ENCODE measurements at regions not wholly inside any gene's neighbourhood (a gene's known extent, or its start where the extent isn't known, plus 50 kb on each side); places are given as distances from the start of the nearest gene placed in this dataset.

DNA sequence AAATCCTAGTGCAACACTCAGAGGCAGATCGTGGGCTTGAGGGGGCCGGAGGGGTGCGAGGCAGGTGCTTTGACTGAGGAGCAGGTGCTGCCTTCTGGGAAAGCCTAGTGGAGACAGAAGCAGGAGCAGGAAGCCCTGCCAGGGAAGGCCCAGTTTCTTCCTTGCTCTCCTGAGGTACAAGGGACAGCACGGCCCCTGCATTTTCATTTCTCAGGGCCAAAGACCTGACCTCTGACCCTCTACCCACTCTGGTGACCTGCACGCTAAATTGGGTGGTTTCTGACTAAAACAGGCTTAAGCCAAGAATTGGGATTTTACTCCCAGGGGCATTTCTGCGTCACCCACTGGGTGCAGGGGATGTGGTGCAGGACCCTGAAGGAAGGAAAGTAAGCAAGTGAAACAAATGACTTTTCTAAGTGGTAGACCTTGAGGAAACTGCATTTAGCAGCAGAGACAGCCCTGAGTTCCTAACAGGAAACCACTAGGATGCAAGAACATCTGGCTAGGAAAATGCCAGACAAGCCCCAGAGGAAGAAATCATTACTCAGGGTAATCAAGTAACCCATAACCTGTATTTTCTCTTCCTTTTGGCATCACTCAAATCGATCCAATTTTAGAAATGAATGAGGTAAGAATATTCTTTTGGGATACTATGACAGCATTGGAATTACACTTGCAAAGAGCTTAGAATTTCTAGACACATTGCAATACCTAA, 141.7 kb downstream of the CD164 start:
- TF ChIP-seq, protein P1, sequence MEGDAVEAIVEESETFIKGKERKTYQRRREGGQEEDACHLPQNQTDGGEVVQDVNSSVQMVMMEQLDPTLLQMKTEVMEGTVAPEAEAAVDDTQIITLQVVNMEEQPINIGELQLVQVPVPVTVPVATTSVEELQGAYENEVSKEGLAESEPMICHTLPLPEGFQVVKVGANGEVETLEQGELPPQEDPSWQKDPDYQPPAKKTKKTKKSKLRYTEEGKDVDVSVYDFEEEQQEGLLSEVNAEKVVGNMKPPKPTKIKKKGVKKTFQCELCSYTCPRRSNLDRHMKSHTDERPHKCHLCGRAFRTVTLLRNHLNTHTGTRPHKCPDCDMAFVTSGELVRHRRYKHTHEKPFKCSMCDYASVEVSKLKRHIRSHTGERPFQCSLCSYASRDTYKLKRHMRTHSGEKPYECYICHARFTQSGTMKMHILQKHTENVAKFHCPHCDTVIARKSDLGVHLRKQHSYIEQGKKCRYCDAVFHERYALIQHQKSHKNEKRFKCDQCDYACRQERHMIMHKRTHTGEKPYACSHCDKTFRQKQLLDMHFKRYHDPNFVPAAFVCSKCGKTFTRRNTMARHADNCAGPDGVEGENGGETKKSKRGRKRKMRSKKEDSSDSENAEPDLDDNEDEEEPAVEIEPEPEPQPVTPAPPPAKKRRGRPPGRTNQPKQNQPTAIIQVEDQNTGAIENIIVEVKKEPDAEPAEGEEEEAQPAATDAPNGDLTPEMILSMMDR (IDR thresholded peaks at IDR 0.05), result no peak
- no peak for TF ChIP-seq POLR2AphosphoS5 (IDR thresholded peaks at IDR 0.05)
- no peak for TF ChIP-seq POLR2A (IDR thresholded peaks at IDR 0.05)
- no peak for TF ChIP-seq EP300 (IDR thresholded peaks at IDR 0.05)
